T-cell (primary cell): ENCODE measurements at regions not wholly inside any gene's neighbourhood (a gene's known extent, or its start where the extent isn't known, plus 50 kb on each side); places are given as distances from the start of the nearest gene placed in this dataset.

ENCODE experiments used
- ATAC-seq, 4 experiments: fragments of 200-7000 bp in 3 of 4; fragments of 150-1000 bp in 1 of 4; cut with Tn5 transposase; replicated peaks in 1 of 4; 1 replicate in 3 of 4; 2 replicates in 1 of 4; pipeline ENCODE4 v1.10.0; 2021; ENCODE audit warnings: moderate library complexity in 3 of 4, mild to moderate bottlenecking in 2 of 4, moderate number of reproducible peaks in 1 of 4
- CTCF ChIA-PET, 2 donors: fragments of 300-600 bp; sonication (Branson Sonifier 250); formaldehyde crosslinking; loops; one replicate each; lab custom pipeline; 2022; ENCODE audit warnings: antibody characterized with exemption in 2 of 2; lab: Charles Lee
- POLR2A ChIA-PET, 2 donors: fragments of 300-600 bp; sonication (Branson Sonifier 250); formaldehyde crosslinking; loops; one replicate each; lab custom pipeline; 2022; ENCODE audit warnings: antibody characterized with exemption in 2 of 2; lab: Charles Lee
- DNase-seq, 35 experiments: peaks; one replicate each; pipeline versions ENCODE4 v3.0.0 to v3.0.0-alpha.2; 2013 to 2023
- H3K27ac ChIP-seq: one replicate; pipeline ENCODE4 v1.5.1; 2013; ENCODE audit warnings: low read length
- H3K27me3 ChIP-seq, 2 experiments: replicated peaks in 1 of 2; 1 replicate in 1 of 2; 2 replicates in 1 of 2; pipeline versions ENCODE4 v1.6.1 to v1.7.0; 2013; ENCODE audit warnings: low read length in 1 of 2, mixed read lengths in 1 of 2; ENCODE audit not compliant: control insufficient read depth in 2 of 2, insufficient read depth in 2 of 2; ENCODE audit errors: extremely low read depth in 1 of 2
- H3K36me3 ChIP-seq, 2 donors: 1 replicate in 1 of 2; 2 replicates in 1 of 2; pipeline versions ENCODE4 v1.6.1 to v1.7.0; 2013; ENCODE audit warnings: low read length in 1 of 2; ENCODE audit not compliant: control insufficient read depth in 2 of 2, insufficient read depth in 1 of 2; ENCODE audit errors: extremely low read depth in 1 of 2
- H3K4me1 ChIP-seq, 2 experiments: 1 replicate in 1 of 2; 2 replicates in 1 of 2; pipeline versions ENCODE4 v1.6.1 to v1.7.0; 2013; ENCODE audit warnings: low read length in 2 of 2, mixed read lengths in 1 of 2; ENCODE audit not compliant: insufficient read depth in 2 of 2, control insufficient read depth in 1 of 2; ENCODE audit errors: extremely low read depth in 1 of 2
- H3K4me3 ChIP-seq, 2 donors: 1 replicate in 1 of 2; 2 replicates in 1 of 2; pipeline versions ENCODE4 v1.5.1 to v1.7.0; 2013; ENCODE audit warnings: mild to moderate bottlenecking in 2 of 2, low read length in 1 of 2, moderate library complexity in 1 of 2; ENCODE audit not compliant: control insufficient read depth in 1 of 2; ENCODE audit errors: extremely low read depth in 1 of 2
- H3K9me3 ChIP-seq: 2 replicates; pipeline ENCODE4 v1.7.0; 2013
- H3K27ac Mint-ChIP-seq, 2 donors: one replicate each; pipeline ENCODE4 v1.8.0; 2020 to 2021; ENCODE audit warnings: mild to moderate bottlenecking in 2 of 2, mixed read lengths in 2 of 2
- H3K27me3 Mint-ChIP-seq, 2 donors: one replicate each; pipeline ENCODE4 v1.8.0; 2021 to 2022; ENCODE audit warnings: mixed read lengths in 2 of 2
- H3K36me3 Mint-ChIP-seq: one replicate; pipeline ENCODE4 v1.8.0; 2021; ENCODE audit warnings: mixed read lengths
- H3K4me1 Mint-ChIP-seq, 3 donors: one replicate each; pipeline ENCODE4 v1.8.0; 2020 to 2022; ENCODE audit warnings: mixed read lengths in 3 of 3, mild to moderate bottlenecking in 1 of 3
- H3K4me3 Mint-ChIP-seq, 3 donors: one replicate each; pipeline ENCODE4 v1.8.0; 2020 to 2022; ENCODE audit warnings: mild to moderate bottlenecking in 3 of 3, mixed read lengths in 3 of 3, moderate library complexity in 3 of 3
- H3K9me3 Mint-ChIP-seq, 3 donors: one replicate each; pipeline ENCODE4 v1.8.0; 2020 to 2022; ENCODE audit warnings: mixed read lengths in 3 of 3
- WGBS: methylation state at CpG from one replicate; pipeline ENCODE4 v1.1.5; 2013; ENCODE audit warnings: missing lambda C conversion rate; ENCODE audit not compliant: insufficient coverage; 5-methylcytosine and 5-hydroxymethylcytosine counted together

DNA sequence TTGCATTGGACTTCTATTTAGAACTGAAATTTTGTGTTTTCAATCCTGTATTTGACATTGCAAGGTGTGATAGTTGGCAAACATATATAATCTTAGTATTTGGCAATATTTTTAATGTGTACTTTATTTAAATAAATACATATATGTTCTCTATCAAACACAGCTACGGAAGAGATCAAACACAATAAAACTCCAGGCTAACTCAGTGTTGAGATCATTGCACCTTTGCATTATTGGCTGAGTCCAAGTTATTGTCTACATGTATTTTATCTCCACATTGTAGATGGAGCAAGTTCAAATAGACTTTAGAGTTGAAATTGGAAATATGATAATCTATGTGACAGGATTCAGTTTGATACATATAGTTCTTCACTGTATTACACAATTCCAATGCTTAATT, 176.7 kb downstream of the ST6GAL2 start:
- peaks cover 0 to 7% (median 6%) of the 10 kb centered on the region in 3 donors for H3K9me3 Mint-ChIP-seq
- Histone ChIP-seq H3K4me1 (no peaks in the 10 kb centered on the region), H3K9me3 (no peaks in the 10 kb centered on the region), H3K36me3 (no peaks in the 10 kb centered on the region), H3K4me3 (no peak overlapping the region), H3K27me3 (peaks cover 0 to 4% of the 10 kb centered on the region in 2 experiments), H3K27ac (no peak overlapping the region)
- no peaks in the 10 kb centered on the region for H3K4me1 Mint-ChIP-seq
- no CpG with 5 or more reads among the region's 1 CpG for WGBS
- no peaks in the 10 kb centered on the region for H3K36me3 Mint-ChIP-seq
- ChIA-PET POLR2A (no interaction called here), CTCF (no interaction called here)
- H3K27me3 Mint-ChIP-seq, result peaks cover 0 to 17% of the 10 kb centered on the region in 2 donors
- H3K27ac Mint-ChIP-seq, result no peak overlapping the region
- H3K4me3 Mint-ChIP-seq, result no peak overlapping the region
- ATAC-seq (no peak), DNase-seq (no peak)

DNA sequence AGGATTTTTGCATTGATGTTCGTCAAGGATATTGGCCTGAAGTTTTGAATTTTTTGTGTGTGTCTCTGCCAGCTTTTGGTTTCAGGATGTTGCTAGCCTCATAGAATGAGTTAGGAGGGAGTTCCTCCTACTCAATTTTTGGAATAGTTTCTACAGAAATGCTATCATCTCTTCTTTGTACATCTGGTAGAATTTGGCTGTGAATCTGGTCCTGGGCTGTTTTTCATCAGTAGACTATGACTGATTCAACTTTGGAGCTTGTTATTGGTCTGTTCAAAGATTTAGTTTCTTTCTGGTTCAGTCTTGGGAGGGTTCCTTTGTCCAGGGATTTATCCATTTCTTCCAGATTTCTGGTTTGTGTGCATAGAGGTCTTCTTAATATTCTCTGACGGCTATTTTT, 166.7 kb downstream of the ST6GAL2 start:
- H3K9me3 Mint-ChIP-seq, result peaks cover 6 to 13% (median 9%) of the 10 kb centered on the region in 3 donors
- no peak overlapping the region for H3K4me3 Mint-ChIP-seq
- ChIA-PET POLR2A (interaction anchor here in 1 of 2 donors (0.6 kb wide), 1 partner anchor 559 kb away, joined by 4 read pairs; no protein-coding TSS in a partner anchor), CTCF (no interaction called here)
- Histone ChIP-seq H3K4me3 (no peak overlapping the region), H3K27me3 (no peaks in the 10 kb centered on the region), H3K36me3 (no peaks in the 10 kb centered on the region), H3K4me1 (no peaks in the 10 kb centered on the region), H3K27ac (no peak overlapping the region), H3K9me3 (no peaks in the 10 kb centered on the region)
- H3K27ac Mint-ChIP-seq, result no peak overlapping the region
- no peak for ATAC-seq
- no peaks in the 10 kb centered on the region for H3K36me3 Mint-ChIP-seq
- H3K27me3 Mint-ChIP-seq, result peaks cover 1 to 12% of the 10 kb centered on the region in 2 donors
- 50% methylated on average over 1 of the region's 2 CpGs for WGBS
- no peaks in the 10 kb centered on the region for H3K4me1 Mint-ChIP-seq
- DNase-seq, result no peak

GRCh38 chr2:106720026-106720425, 165.9 kb downstream of the ST6GAL2 start:
- POLR2A ChIA-PET, result no interaction called here
- no peak overlapping the region for H3K4me3 Mint-ChIP-seq
- ATAC-seq (no peak), DNase-seq (no peak)
- no peaks in the 10 kb centered on the region for H3K4me1 Mint-ChIP-seq
- H3K4me3 ChIP-seq, result no peak overlapping the region
- no peaks in the 10 kb centered on the region for H3K4me1 ChIP-seq
- no peaks in the 10 kb centered on the region for H3K9me3 ChIP-seq
- no peaks in the 10 kb centered on the region for H3K27me3 ChIP-seq
- H3K27me3 Mint-ChIP-seq, result peaks cover 1 to 12% of the 10 kb centered on the region in 2 donors
- H3K36me3 Mint-ChIP-seq, result no peaks in the 10 kb centered on the region
- no CpG with 5 or more reads among the region's 1 CpG for WGBS
- no peaks in the 10 kb centered on the region for H3K36me3 ChIP-seq
- H3K27ac Mint-ChIP-seq, result no peak overlapping the region
- CTCF ChIA-PET, result no interaction called here
- peaks cover 6 to 13% (median 9%) of the 10 kb centered on the region in 3 donors for H3K9me3 Mint-ChIP-seq
- H3K27ac ChIP-seq, result no peak overlapping the region

DNA sequence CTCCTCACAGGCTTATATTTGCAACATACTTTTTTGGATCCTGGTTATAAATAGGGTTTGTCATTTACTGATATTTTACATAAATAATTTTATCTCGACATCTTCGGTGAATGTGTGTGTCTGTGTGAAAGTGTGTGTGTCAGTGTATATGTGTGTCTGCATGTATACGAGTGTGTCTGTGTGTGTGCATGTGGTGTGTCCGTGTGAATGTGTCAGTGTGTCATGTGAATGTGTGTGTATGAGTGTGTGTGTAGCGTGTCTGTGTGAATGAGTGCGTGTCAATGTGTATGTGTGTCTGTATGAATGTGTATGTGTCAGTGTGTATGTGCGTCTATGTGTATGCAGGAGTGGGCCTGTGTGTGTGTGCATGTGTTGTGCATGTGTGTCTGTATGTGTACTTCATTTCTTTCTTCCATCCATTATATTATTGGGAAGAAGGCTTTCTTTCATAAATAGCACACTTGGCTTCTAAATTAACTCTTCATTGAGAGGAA, 161.6 kb downstream of the ST6GAL2 start:
- Histone ChIP-seq H3K4me3 (no peak overlapping the region), H3K27ac (no peak overlapping the region), H3K36me3 (no peaks in the 10 kb centered on the region), H3K9me3 (no peaks in the 10 kb centered on the region), H3K27me3 (peaks cover 0 to 5% of the 10 kb centered on the region in 2 experiments), H3K4me1 (no peaks in the 10 kb centered on the region)
- WGBS, result 87% methylated on average over 5 of the region's 7 CpGs
- ChIA-PET POLR2A (no interaction called here), CTCF (no interaction called here)
- ATAC-seq (no peak), DNase-seq (no peak)
- Mint-ChIP-seq H3K36me3 (no peaks in the 10 kb centered on the region), H3K4me1 (no peaks in the 10 kb centered on the region), H3K27ac (no peak overlapping the region), H3K4me3 (no peak overlapping the region), H3K27me3 (peaks cover 7 to 28% of the 10 kb centered on the region in 2 donors), H3K9me3 (peaks cover 0 to 7% (median 0%) of the 10 kb centered on the region in 3 donors)

- H3K36me3 ChIP-seq, result no peaks in the 10 kb centered on the region
- ATAC-seq, result no peak
- Mint-ChIP-seq H3K4me3 (no peak overlapping the region), H3K9me3 (peaks cover 0 to 2% (median 0%) of the 10 kb centered on the region in 3 donors), H3K27me3 (peaks cover 2 to 4% of the 10 kb centered on the region in 2 donors), H3K27ac (no peak overlapping the region), H3K4me1 (no peaks in the 10 kb centered on the region), H3K36me3 (no peaks in the 10 kb centered on the region)
- DNase-seq, result no peak
- no peak overlapping the region for H3K27ac ChIP-seq
- WGBS, result 76% methylated on average over 4 of the region's 4 CpGs
- H3K4me3 ChIP-seq, result no peak overlapping the region
- no peaks in the 10 kb centered on the region for H3K9me3 ChIP-seq
- no peaks in the 10 kb centered on the region for H3K4me1 ChIP-seq
- POLR2A ChIA-PET, result no interaction called here
- H3K27me3 ChIP-seq, result peaks cover 0 to 8% of the 10 kb centered on the region in 2 experiments
- CTCF ChIA-PET, result no interaction called here
These were observed 151.8 kb downstream of the ST6GAL2 start for GRCh38 chr2:106734165-106734564.

DNA sequence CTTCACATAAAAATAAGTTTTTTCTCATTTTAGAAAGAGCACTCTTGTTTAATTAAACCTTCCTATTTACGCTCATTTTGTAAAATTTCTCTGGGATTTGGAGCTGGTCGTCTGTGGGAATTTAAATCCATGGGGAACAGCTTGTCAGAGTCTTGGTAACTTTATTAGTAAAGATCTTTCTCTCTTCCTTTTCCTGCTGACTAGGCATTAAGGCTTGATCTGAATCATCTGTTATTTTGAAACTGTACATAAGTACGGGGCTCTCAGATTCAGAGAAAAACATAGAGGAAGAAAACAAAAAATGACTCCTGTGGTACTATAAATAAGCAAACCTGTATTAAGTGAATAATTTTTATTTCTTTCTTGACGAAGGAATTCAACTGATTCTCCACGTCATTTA, 150.2 kb downstream of the ST6GAL2 start:
- DNase-seq (no peak), ATAC-seq (no peak)
- H3K27ac ChIP-seq, result no peak overlapping the region
- Mint-ChIP-seq H3K36me3 (no peaks in the 10 kb centered on the region), H3K4me3 (no peak overlapping the region), H3K27ac (no peak overlapping the region), H3K9me3 (peaks cover 0 to 3% (median 0%) of the 10 kb centered on the region in 3 donors), H3K27me3 (no peaks in the 10 kb centered on the region), H3K4me1 (no peaks in the 10 kb centered on the region)
- CTCF ChIA-PET, result no interaction called here
- WGBS, result 100% methylated on average over 1 of the region's 5 CpGs
- peaks cover 0 to 2% of the 10 kb centered on the region in 2 experiments for H3K27me3 ChIP-seq
- no peaks in the 10 kb centered on the region for H3K9me3 ChIP-seq
- POLR2A ChIA-PET, result no interaction called here
- no peak overlapping the region for H3K4me3 ChIP-seq
- H3K4me1 ChIP-seq, result no peaks in the 10 kb centered on the region
- no peaks in the 10 kb centered on the region for H3K36me3 ChIP-seq

GRCh38 chr2:106736221-106736620, 149.7 kb downstream of the ST6GAL2 start:
- Mint-ChIP-seq H3K4me1 (no peaks in the 10 kb centered on the region), H3K36me3 (no peaks in the 10 kb centered on the region), H3K9me3 (peaks cover 0 to 3% (median 0%) of the 10 kb centered on the region in 3 donors), H3K27me3 (no peaks in the 10 kb centered on the region), H3K27ac (no peak overlapping the region), H3K4me3 (no peak overlapping the region)
- H3K27me3 ChIP-seq, result no peaks in the 10 kb centered on the region
- no peaks in the 10 kb centered on the region for H3K9me3 ChIP-seq
- no peak for DNase-seq
- H3K4me3 ChIP-seq, result no peak overlapping the region
- CTCF ChIA-PET, result no interaction called here
- no peaks in the 10 kb centered on the region for H3K4me1 ChIP-seq
- H3K36me3 ChIP-seq, result no peaks in the 10 kb centered on the region
- ATAC-seq, result no peak
- H3K27ac ChIP-seq, result no peak overlapping the region
- WGBS, result no CpG with 5 or more reads among the region's 2 CpGs
- POLR2A ChIA-PET, result no interaction called here
